ENCODE measurements at regions not wholly inside any gene's neighbourhood (a gene's known extent, or its start where the extent isn't known, plus 50 kb on each side); places are given as distances from the start of the nearest gene placed in this dataset.

- TF ChIP-seq POU6F1 (CRISPR knock-in tag; IDR thresholded peaks at IDR 0.05; ENCODE audit: borderline replicate concordance, low read depth): no peak
- TF ChIP-seq ZNF8 (CRISPR knock-in tag; IDR thresholded peaks at IDR 0.05): no peak
- no peak for TF ChIP-seq ZNF70 (CRISPR knock-in tag; IDR thresholded peaks at IDR 0.05)
Measured at GRCh38 chr3:26229801-26230200, 392.8 kb upstream of the LRRC3B start (continued).

GRCh38 chr3:26233374-26233773 is 389.2 kb upstream of the LRRC3B start:
- no peak for ATAC-seq
- TF ChIP-seq GLIS3 (CRISPR knock-in tag; IDR thresholded peaks at IDR 0.05) (no peak), PATZ1 (CRISPR knock-in tag; IDR thresholded peaks at IDR 0.05; ENCODE audit: borderline replicate concordance) (no peak), BACH2 (CRISPR knock-in tag; IDR thresholded peaks at IDR 0.05; ENCODE audit: borderline replicate concordance) (no peak), RARB (CRISPR knock-in tag; IDR thresholded peaks at IDR 0.05) (no peak), CREB5 (CRISPR knock-in tag; IDR thresholded peaks at IDR 0.05; ENCODE audit: low read depth) (no peak), TSHZ2 (CRISPR knock-in tag; IDR thresholded peaks at IDR 0.05) (no peak), ESRRG (CRISPR knock-in tag; IDR thresholded peaks at IDR 0.05) (no peak), OSR1 (CRISPR knock-in tag; IDR thresholded peaks at IDR 0.05) (no peak), CSRNP3 (CRISPR knock-in tag; IDR thresholded peaks at IDR 0.05) (no peak), TCF4 (CRISPR knock-in tag; IDR thresholded peaks at IDR 0.05; ENCODE audit: borderline replicate concordance) (no peak), ZNF565 (CRISPR knock-in tag; conservative IDR thresholded peaks at IDR 0.05; ENCODE audit: low read depth) (no peak), ZNF8 (CRISPR knock-in tag; IDR thresholded peaks at IDR 0.05) (no peak), ARNTL (CRISPR knock-in tag; IDR thresholded peaks at IDR 0.05; ENCODE audit: borderline replicate concordance, low read depth) (no peak), ZNF70 (CRISPR knock-in tag; IDR thresholded peaks at IDR 0.05) (no peak), ZFP3 (CRISPR knock-in tag; IDR thresholded peaks at IDR 0.05) (no peak), ZC3H10 (CRISPR knock-in tag; IDR thresholded peaks at IDR 0.05) (no peak), SNAI2 (CRISPR knock-in tag; IDR thresholded peaks at IDR 0.05) (no peak), ZFP30 (CRISPR knock-in tag; IDR thresholded peaks at IDR 0.05) (no peak), POU6F1 (CRISPR knock-in tag; IDR thresholded peaks at IDR 0.05; ENCODE audit: borderline replicate concordance, low read depth) (no peak)

- ATAC-seq: no peak
- no peak for TF ChIP-seq TSHZ2 (CRISPR knock-in tag; IDR thresholded peaks at IDR 0.05)
- no peak for TF ChIP-seq ISL1 (CRISPR knock-in tag; IDR thresholded peaks at IDR 0.05)
- TF ChIP-seq CSRNP3 (CRISPR knock-in tag; IDR thresholded peaks at IDR 0.05): no peak
- TF ChIP-seq ESRRG (CRISPR knock-in tag; IDR thresholded peaks at IDR 0.05): no peak
- no peak for TF ChIP-seq ZNF70 (CRISPR knock-in tag; IDR thresholded peaks at IDR 0.05)
- TF ChIP-seq POU6F1 (CRISPR knock-in tag; IDR thresholded peaks at IDR 0.05; ENCODE audit: borderline replicate concordance, low read depth): no peak
- no peak for TF ChIP-seq ZNF8 (CRISPR knock-in tag; IDR thresholded peaks at IDR 0.05)
- TF ChIP-seq ARNTL (CRISPR knock-in tag; IDR thresholded peaks at IDR 0.05; ENCODE audit: borderline replicate concordance, low read depth): no peak
Measured at GRCh38 chr3:26236531-26236930, 386.0 kb upstream of the LRRC3B start.

Data from SK-N-SH treated with all-trans-retinoic acid at 6 μM for 48 hours (cell line).